GM21381 (cell line): ENCODE measurements at regions not wholly inside any gene's neighbourhood (a gene's known extent, or its start where the extent isn't known, plus 50 kb on each side); places are given as distances from the start of the nearest gene placed in this dataset.
"Not testable (repeated sequence)": the region's sequence is repeated elsewhere in the genome, so short reads cannot be mapped to it uniquely, and the experiment has no call there.

ENCODE experiments used
- ATAC-seq: cut with Tn5 transposase; IDR thresholded peaks from one replicate; pipeline ENCODE4 v1.9.1; 2021; ENCODE audit warnings: mild to moderate bottlenecking, moderate library complexity; ENCODE audit not compliant: unreplicated experiment

DNA sequence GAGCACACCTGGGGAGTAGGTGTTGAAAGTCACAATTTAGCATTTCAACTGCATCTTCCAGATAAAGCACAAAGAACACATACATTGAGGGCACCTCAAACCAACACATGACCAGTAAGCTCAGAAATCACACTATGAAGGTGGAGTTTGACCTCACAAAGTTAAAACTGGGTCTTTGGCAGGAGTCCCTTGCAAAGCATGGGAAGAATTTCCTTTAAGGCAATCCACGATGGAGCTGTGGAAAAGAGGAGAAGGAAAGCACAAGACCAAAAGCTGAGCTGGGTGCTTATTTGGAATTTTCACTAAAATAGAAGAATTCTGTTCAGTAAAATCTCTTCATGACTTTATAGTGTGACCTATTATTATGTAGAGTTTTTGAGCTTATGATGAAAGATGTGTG is 212.9 kb upstream of the APCDD1 start:
- ATAC-seq = no peak

DNA sequence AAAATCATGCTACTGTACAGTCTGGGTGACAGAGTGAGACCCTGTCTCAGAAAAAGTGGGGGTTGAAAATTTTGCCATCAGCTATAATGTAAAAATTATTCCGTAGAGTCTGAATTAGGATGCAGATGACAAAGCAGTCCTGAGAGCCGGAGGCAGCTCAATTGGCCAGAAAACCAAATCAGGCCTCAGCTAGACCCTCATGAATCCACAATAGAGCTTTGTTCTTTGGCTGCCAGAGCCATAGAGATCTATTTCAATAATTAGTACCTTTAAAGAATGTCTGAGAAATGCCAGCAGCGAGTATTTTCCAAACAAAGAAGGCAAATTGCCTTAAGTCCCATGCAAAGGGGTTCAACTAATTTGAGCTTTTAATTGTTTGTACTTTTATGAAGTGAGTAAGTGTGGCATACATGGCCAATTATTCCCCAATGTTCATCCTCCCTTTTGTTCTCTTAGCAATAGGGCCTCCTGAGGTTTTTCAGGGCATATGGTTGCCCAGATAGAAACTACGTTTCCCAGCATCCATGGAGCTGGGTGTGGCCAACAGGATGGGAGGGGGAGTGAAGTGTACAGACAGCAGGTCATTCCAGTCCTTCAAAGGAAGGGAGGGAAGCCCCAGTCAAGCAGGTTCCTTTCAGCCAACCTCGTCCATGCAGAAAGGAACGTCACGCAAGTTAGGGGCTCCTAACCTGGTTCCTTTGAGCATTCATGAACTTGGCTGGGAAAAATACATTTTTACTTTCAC is 211.3 kb upstream of the APCDD1 start:
- no peak for ATAC-seq

DNA sequence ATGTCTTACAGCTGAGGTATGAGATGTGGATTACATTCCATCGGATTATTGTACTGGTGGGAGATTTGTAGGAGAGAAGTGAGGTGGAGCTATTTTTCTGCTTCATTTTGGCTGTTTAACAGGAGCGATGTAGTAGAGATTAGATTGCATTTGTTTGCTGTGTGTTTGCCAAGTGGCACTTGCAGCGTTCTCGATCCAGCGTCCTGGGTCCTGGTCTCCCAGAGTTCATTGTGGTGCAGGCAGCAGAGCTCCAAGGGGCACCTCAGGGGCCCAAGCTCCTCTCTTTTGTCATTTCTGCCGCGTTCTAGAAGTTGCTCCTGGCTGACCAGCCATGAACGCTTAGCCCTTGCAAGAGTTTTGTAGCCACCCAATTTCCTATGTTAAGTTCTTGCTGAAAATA is 210.1 kb upstream of the APCDD1 start:
- no peak for ATAC-seq

DNA sequence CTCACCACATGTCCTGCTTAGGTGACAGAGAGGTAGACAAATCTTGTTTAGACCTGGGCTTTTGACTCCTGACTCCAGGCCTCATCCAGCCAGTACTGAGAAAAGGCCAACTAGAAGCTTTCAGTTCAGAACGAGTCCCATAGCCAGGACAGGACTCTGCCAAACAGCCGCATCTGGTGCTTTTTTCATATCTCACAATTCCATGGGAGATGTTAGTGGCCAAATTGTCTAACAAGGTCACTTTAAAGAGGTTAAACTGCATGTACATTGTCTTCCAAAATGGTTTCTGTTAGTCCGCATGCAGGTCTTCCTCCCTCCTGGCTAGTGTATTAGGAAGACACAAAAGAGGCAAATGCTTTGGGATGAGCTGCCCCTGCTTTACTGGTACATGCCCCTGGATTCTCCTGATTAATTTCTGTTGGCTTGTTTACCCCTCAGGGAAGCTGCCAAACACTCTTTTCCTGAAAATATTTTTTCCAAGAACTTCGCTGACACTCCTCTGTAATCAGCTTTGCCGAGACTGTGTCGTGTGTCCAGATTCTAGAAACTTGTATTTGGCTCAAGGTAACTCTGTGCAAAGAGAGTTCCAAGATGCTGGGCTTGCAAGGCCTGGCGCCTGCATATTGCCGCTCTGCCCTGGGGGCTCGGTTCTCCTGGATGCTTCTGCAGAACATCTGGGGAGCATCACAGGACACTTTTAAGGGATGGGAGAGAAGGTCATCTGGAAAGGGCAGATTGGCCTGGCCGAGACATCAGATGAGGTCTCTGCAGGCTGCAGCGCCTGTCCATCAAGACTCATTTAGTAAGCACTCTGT is 209.2 kb upstream of the APCDD1 start:
- no peak for ATAC-seq

DNA sequence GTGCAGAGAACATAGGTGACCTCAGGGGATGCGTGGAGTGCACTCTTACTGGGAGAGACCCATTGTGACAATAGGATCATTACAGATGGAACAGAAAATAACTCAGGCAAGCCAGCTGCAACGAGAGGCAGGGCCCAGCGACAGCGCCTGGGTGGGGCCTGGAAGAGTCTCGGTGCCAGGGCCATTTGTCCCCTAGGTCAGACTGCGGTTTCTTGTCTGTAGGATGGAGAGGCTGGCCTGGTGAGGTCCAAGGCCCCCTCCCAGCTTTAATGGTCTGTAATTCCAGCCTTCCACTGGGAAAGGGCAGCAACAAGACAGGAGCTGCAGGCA is 208.6 kb upstream of the APCDD1 start:
- no peak for ATAC-seq

DNA sequence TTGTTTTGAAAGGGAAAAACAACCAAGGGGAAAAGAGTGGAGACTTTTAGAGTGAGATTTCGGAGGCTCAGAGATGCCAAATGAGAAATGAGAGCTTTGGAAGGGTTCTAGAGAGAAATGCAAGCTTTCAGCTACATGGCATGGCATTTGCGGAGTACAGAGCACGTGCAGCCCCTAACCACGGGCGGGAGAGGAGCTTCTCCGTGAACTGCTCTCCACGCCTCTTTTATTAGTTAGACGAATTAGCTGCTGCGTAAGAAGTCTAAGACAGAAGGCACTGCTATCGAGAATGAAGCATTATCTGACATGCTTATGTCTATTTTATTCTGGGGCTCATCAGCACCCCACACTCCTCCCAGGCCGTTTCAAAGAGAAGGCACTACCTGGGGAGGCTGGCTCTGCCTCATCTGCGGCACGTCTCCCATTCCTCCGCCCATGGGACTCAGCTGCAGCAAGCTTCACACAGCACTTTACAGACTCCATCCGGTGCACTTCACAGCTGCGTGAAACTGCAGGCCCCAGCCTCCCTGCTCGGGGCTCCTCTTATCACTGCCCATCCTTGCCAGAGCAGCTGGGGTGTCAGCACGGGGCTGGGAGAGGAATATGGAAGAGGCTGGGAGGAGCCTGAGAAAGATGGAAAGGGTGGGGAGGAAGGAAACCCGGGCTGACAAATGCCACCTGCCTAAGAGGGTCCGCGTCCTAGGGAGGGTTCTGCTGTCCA is 207.3 kb upstream of the APCDD1 start:
- ATAC-seq = no peak

DNA sequence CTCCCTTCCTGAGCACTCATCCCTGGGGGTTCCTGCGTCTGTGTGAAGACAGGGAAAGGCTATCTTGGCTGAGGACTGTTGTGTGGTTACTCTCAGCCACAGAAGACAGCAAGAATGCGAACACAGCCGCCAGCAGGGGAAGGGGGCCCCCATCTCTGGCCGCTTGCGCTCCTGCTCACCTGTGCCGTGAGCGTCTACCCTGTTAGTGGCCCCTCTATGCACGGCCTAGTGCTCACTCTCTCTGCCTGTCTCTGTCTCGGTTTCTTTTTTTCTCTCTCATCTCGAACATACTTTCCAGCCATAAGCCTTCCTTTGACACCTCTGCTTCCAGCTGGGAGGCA is 206.7 kb upstream of the APCDD1 start:
- no peak for ATAC-seq

DNA sequence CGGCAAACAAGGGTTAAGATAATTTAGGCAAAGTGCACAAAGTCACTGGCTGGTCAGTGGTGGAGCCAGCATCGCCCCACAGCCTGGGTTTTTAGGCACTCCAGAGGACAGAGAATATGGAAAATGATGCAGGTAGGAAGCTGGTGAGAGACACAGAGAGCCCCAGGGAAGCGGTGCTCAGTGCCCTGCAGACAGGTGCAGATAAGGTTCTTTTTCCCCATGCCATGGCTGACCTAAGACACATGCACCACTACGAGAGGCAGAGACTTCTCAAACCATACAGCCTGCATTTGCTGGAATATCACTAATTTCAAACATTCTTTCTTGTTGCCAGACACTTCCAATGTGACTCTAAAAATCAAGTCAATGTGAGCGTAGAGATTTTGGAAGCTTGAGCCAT is 205.7 kb upstream of the APCDD1 start:
- ATAC-seq = no peak

DNA sequence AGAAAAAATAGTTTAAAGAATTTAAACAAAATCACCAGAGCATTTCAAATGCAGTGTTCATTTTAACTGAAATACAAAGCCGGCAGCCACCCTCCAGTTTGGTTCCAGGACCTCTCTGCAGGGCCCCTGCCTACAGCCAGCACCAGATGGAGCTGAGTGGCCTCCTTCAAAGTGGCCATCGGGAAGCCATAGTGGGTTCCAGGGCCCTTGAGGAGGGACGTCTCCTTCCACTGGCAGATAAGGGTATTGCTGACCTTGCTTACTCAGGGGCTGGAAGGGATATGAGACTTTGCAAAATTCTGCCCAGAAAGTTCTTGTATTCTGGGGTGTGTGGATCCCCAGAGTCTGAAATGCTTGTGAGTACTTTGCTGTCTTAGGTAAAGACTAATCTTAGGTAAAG is 205.2 kb upstream of the APCDD1 start:
- ATAC-seq = no peak

DNA sequence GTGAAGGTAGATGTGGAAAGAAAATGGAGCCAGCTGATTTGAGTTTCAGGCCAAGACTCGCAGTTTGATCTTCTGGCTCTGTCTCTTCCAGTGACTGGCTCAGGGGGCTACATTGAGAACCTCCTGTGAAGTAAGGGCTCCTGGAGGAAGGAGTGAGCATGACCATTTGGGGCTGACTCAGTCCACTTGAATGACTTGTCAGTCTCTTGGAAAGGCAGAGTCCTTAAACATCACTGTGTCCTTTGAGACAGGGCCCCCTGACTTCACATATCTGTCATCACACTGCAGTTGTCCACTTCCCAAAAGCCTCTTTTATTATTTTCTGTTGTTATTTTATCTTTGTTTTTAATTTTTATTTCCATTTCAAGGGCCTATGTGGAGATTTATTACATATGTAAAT is 204.6 kb upstream of the APCDD1 start:
- no peak for ATAC-seq

DNA sequence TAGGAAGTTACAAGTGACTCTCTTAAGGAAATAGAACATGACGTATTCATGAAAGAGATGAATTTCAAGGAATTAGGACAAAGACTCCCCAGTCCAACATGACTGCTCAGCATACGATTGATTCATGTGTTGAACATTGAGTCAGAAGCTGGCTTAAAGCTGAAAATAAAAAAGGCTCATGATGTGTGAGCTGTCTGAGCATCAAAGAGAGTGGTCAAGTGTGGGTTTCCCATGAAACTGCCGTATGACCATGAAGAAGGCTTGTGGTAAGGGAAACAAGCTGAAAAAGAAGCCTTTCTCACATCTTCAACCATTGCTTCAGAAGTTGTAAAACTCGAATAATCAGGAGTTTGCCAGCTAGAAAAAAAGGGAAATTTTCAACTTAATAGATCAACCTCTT is 201.9 kb upstream of the APCDD1 start:
- ATAC-seq = no peak

DNA sequence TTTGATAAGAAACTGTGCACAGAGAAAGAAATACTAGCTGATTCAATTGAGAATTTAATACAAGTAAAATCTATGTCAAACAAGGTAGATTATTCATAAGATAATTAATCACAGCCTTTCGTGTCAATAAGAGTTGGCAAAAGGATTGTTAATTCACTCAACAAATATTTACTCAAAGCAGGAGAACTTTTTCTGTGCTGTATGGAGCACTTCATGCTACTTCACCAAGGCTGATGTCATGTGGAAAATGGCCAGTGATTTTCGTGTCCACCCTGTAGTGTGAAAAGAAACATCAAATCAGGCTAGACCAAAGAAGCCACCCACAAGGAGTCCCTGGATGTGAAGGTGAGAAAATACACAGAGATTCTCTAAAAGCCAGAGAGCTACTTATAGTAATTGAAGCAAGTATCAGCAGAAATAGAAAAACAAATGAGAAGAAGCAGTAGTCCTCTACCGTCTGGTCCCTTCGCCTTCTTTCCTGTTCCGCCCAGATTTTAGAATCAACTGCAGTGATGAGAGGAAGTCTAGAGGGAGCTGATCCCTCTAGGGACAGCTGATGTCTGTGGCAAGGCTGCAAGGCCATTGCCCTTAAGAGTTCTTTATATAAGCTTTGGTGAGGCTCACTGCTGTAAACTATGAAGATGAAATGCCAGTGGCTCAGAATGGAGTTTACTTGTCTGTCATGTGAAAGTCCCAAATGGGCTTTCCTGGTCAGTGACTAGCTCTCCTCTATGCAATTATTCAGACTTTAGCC is 201.3 kb upstream of the APCDD1 start:
- ATAC-seq = no peak

DNA sequence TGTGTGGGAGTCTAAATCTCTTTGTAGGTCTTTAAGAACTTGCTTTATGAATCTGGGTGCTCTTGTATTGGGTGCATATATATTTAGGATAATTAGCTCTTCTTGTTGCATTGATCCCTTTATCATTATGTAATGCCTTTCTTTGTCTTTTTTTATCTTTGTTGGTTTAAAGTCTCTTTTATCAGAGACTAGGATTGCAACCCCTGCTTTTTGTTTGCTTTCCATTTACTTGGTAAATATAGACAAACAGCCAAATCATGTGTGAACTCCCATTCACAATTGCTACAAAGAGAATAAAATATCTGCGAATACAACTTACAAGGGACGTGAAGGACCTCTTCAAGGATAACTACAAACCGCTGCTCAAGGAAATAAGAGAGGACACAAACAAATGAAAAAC is 198.2 kb upstream of the APCDD1 start:
- ATAC-seq = not testable (repeated sequence)

DNA sequence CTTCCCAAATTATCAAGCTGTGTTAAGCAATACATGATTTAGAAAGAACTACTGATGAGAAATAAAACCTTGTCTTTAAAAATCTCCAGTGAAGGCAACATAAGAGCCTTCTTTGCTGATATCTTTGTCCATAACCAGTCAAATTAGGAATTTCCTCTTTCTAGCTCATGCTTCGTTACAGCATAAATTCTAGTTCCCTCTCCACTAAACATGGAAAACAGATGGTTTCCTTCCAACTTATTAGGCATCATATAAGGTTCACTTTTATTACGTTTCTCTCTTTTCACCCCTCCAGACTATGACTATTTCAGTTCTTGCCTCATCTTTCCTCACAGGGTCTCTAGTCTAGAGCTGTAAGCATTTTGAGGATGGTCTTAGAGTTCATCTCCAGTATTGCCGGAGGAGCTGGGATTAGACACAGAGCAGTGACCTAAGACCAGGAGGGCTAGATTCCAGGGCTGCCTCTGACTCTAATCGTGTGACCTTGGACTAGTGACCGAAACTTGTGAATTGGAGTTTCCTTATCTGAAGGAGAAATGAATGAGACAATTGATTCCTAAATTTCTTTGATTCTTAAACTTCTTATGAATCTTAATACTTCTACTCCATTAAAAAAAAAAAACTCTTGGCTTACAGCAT is 195.5 kb upstream of the APCDD1 start:
- no peak for ATAC-seq

DNA sequence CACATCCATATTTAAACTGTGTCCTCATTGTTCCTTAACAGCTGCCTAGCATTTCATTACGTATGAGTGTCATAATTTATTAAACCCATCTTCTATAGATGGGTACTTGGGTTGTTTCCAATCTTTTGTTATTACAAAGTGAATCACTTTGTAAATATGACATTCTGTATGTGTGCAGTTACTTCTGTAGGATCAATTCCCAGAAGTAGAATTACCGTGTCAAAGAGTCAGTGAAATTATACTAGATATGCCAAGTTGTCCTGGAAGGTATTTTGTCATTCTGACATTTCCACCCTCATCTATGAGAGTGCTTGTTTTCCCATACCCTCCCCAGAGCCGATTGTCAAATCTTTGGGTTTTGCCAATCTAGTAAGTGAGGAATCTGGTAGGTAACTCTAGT is 194.5 kb upstream of the APCDD1 start:
- no peak for ATAC-seq

DNA sequence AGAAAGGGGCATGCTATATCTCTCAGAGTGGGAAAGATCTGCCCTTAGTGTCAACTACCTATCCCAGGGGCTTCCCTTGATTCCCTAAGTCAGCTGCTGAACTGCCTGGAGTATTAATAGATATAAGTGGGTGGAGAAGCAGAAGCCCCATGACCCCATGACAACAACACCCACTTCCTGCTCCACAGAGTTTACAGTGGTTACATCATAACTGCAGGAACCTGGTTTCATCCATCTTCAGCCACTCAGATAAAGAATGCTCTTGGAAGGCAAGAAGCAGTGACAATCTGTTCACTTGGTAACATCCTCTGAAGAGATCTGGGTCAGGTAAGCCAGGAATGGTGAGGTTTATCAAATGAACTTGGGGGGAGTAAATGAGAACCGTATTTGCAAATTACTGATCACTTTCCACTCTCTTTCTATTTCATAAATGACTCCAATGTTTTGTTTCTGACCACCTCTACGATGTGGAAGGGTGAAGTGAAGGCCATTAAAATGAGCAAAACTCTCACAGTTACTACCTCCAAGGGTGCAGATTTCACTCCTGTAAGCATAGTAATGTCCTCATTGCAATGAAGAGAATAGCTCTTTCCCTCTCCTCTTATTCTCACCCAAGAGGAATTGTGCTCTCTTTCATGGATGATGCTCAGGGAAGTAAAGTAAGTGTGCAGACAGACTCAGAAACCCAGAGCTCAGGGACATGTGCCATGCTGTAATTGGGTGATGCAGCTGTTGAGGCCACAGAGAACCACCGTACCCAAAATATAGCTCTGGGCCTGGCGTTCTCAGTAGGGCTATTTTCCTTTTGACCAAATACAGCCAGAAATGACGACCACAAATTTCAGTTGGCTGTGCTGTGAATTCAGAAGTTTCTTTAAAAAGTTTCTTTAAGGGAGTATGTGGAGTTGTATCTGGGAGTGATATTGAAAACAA is 192.8 kb upstream of the APCDD1 start:
- ATAC-seq = no peak

DNA sequence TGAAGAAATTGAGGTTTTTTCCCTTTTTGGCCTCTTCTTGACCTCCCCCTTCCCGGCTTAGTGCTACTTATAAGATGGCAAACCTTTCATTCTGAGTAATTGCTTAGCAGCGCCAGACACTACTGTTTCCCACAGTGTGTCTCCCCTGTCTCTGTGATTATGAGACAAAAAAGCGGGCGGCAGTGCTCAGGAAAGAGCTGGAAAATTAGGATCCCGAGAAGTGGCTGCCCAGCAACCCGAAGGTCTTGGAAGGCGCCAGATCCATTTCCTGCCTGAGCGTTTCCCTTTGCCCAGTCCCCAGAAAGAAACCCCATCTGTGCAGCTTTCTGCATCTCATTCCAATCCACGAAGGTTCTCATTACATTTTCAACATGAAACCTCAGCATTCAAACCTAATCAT is 191.9 kb upstream of the APCDD1 start:
- no peak for ATAC-seq

DNA sequence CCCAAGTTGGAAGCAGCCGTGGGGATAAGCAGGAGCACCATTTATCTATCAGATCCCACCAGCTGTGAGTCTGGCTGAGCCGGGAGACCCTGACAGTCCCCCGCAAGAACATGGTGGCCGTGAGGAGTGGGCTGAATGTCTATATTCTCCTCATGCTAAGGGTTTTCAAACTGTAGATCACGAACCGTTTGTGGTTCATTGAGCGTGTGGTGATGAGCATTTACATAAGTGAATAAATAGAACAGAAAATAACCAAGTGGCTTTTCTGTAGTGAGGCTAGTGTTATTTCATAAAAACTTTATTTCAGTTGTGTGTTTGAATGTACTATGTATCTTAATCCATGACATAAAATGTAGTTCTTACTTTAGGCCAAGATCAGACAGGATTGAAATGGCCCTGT is 190.2 kb upstream of the APCDD1 start:
- ATAC-seq = no peak

DNA sequence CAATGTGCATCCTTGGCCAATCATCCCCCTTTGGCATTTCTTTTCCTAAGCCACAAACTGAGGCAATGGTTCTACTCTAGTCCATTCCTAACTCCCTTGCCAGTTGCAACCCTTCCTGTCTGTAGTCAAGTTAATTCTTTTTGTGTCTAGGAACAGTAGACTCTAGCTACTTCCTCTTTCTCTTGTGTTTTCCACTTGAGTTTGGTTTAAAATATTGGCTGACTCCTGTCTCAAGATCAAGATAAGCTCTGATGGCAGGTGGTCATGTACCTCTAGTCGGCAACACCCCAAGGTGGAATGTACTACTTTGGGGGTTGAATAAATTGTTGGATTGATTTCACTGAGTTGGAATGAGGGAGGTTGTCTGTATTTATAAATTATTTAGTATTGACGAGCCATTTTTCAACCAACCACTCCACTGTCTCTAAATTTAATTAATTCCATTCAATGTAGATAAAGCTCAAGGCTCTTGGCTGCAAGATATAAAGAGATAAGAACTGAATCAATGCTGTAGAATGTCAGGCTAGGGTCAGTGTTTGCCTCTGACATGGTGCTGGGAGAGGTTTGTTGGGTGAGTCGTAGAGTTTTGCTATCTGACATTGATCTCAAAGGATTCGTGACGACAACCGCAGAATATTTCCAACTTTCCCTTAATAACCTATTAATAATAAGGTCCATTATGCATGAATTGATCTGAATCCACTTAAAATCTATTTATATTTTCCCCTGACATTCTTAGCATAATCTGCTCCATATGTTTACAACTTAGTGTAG is 188.7 kb upstream of the APCDD1 start:
- no peak for ATAC-seq
